SK-N-SH (cell line): ENCODE measurements at regions not wholly inside any gene's neighbourhood (a gene's known extent, or its start where the extent isn't known, plus 50 kb on each side); places are given as distances from the start of the nearest gene placed in this dataset.

Source experiments
- EZH2phosphoT487 ChIP-seq: fragments of 200-600 bp; sonication (generic); IDR thresholded peaks from 2 replicates; pipeline ENCODE4 v1.6.1; 2017; ENCODE audit warnings: low read depth, mixed run types, mild to moderate bottlenecking, antibody characterized with exemption, moderate library complexity, borderline replicate concordance
- GABPA ChIP-seq: IDR thresholded peaks from 2 replicates; pipeline ENCODE4 v1.4.0; 2012; ENCODE audit warnings: low read depth, mild to moderate bottlenecking
- NRF1 ChIP-seq: IDR thresholded peaks from 2 replicates; pipeline ENCODE4 v1.6.1; 2012; ENCODE audit warnings: low read depth, mild to moderate bottlenecking, low read length
- RAD21 ChIP-seq: IDR thresholded peaks from 2 replicates; pipeline ENCODE4 v1.6.1; 2012; ENCODE audit warnings: mild to moderate bottlenecking, low read length
- TCF12 ChIP-seq: IDR thresholded peaks from 2 replicates; pipeline ENCODE4 v1.4.0; 2012
- TEAD4 ChIP-seq: IDR thresholded peaks from 2 replicates; pipeline ENCODE4 v1.4.0; 2012; ENCODE audit warnings: mild to moderate bottlenecking, borderline replicate concordance; ENCODE audit not compliant: insufficient read depth
- TF ChIP-seq, protein P1 (sequence below): fragments of 200-600 bp; sonication (generic); IDR thresholded peaks from 2 replicates; pipeline ENCODE4 v1.6.1; 2017; ENCODE audit warnings: antibody characterized with exemption, mild to moderate bottlenecking, moderate library complexity

DNA sequence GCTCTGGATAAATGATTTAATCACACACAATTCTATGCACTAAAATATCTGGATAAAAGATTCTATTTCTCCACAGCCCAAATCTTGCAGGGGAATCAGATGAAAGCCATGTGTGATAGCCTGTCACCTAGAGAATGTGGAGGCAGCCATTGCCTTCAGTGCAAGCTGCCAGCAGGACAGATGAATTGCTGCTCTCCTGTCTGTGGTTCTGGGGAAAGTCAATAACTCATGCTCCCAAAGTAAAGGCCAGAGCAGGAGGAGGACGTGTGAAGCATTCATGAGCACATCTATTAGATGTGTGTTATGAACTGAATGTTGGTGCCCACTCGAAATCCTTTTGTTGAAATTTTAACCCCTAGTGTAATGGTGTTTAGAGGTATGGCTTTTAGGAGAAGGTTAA lies 195.1 kb downstream of the RDH14 start:
- TF ChIP-seq, protein P1, sequence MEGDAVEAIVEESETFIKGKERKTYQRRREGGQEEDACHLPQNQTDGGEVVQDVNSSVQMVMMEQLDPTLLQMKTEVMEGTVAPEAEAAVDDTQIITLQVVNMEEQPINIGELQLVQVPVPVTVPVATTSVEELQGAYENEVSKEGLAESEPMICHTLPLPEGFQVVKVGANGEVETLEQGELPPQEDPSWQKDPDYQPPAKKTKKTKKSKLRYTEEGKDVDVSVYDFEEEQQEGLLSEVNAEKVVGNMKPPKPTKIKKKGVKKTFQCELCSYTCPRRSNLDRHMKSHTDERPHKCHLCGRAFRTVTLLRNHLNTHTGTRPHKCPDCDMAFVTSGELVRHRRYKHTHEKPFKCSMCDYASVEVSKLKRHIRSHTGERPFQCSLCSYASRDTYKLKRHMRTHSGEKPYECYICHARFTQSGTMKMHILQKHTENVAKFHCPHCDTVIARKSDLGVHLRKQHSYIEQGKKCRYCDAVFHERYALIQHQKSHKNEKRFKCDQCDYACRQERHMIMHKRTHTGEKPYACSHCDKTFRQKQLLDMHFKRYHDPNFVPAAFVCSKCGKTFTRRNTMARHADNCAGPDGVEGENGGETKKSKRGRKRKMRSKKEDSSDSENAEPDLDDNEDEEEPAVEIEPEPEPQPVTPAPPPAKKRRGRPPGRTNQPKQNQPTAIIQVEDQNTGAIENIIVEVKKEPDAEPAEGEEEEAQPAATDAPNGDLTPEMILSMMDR, result no peak
- TF ChIP-seq NRF1, result no peak
- no peak for TF ChIP-seq TEAD4
- TF ChIP-seq RAD21, result no peak
- no peak for TF ChIP-seq TCF12
- no peak for TF ChIP-seq GABPA
- no peak for TF ChIP-seq EZH2phosphoT487
